Liver (tissue), 8 donors: ENCODE measurements at regions not wholly inside any gene's neighbourhood (a gene's known extent, or its start where the extent isn't known, plus 50 kb on each side); places are given as distances from the start of the nearest gene placed in this dataset.

Source experiments
- DNase-seq: peaks from one replicate; pipeline ENCODE4 v3.0.0-alpha.2; 2017; ENCODE audit warnings: low spot score
- H3K27ac ChIP-seq, 2 donors: one replicate each; pipeline ENCODE4 v1.7.0; 2013; ENCODE audit warnings: inconsistent platforms in 2 of 2, low read length in 2 of 2, control low read depth in 1 of 2, low read depth in 1 of 2, mild to moderate bottlenecking in 1 of 2
- H3K27me3 ChIP-seq, 4 donors: one replicate each; pipeline versions ENCODE4 v1.6.1 to v1.7.0; 2013; ENCODE audit warnings: low read length in 3 of 4, inconsistent platforms in 1 of 4, mild to moderate bottlenecking in 1 of 4, moderate library complexity in 1 of 4; ENCODE audit not compliant: control insufficient read depth in 4 of 4, insufficient read depth in 4 of 4
- H3K36me3 ChIP-seq, 4 donors: one replicate each; pipeline versions ENCODE4 v1.6.1 to v1.7.0; 2013; ENCODE audit warnings: low read length in 3 of 4, mild to moderate bottlenecking in 3 of 4, low read depth in 1 of 4, moderate library complexity in 1 of 4; ENCODE audit not compliant: control insufficient read depth in 4 of 4, insufficient read depth in 3 of 4
- H3K4me1 ChIP-seq, 4 donors: one replicate each; pipeline versions ENCODE4 v1.6.1 to v1.7.0; 2013; ENCODE audit warnings: low read length in 3 of 4, mild to moderate bottlenecking in 3 of 4, moderate library complexity in 1 of 4; ENCODE audit not compliant: control insufficient read depth in 4 of 4, insufficient read depth in 4 of 4
- H3K4me3 ChIP-seq, 3 donors: one replicate each; pipeline versions ENCODE4 v1.6.1 to v1.7.0; 2013; ENCODE audit warnings: low read length in 3 of 3, control low read depth in 1 of 3, low read depth in 1 of 3, mild to moderate bottlenecking in 1 of 3
- H3K9ac ChIP-seq, 2 donors: one replicate each; pipeline ENCODE4 v1.7.0; 2013; ENCODE audit warnings: low read length in 2 of 2, mild to moderate bottlenecking in 2 of 2, moderate library complexity in 2 of 2, control low read depth in 1 of 2, low read depth in 1 of 2
- H3K9me3 ChIP-seq, 4 donors: one replicate each; pipeline versions ENCODE4 v1.6.1 to v1.7.0; 2013; ENCODE audit warnings: low read length in 3 of 4; ENCODE audit not compliant: control insufficient read depth in 4 of 4
- ATF3 ChIP-seq: IDR thresholded peaks from 2 replicates; pipeline ENCODE4 v1.6.1; 2016; ENCODE audit warnings: antibody characterized with exemption
- EGR1 ChIP-seq, 2 donors: IDR thresholded peaks; 2 replicates each; pipeline ENCODE4 v1.6.1; 2016 to 2018; ENCODE audit warnings: antibody characterized with exemption in 2 of 2, low read depth in 2 of 2
- FOXA2 ChIP-seq: IDR thresholded peaks from 2 replicates; pipeline ENCODE4 v1.6.1; 2016; ENCODE audit warnings: antibody characterized with exemption
- HNF4A ChIP-seq, 2 donors: conservative IDR thresholded peaks; 2 replicates each; pipeline ENCODE4 v1.6.1; 2016; ENCODE audit warnings: antibody characterized with exemption in 2 of 2, mild to moderate bottlenecking in 2 of 2
- HNF4G ChIP-seq: IDR thresholded peaks from 2 replicates; pipeline ENCODE4 v1.6.1; 2016; ENCODE audit warnings: antibody characterized with exemption
- JUND ChIP-seq, 2 donors: IDR thresholded peaks; 2 replicates each; pipeline ENCODE4 v1.6.1; 2016; ENCODE audit warnings: antibody characterized with exemption in 2 of 2
- NR2F2 ChIP-seq: IDR thresholded peaks from 2 replicates; pipeline ENCODE4 v1.6.1; 2016; ENCODE audit warnings: antibody characterized with exemption
- RAD21 ChIP-seq, 2 donors: IDR thresholded peaks; 2 replicates each; pipeline ENCODE4 v1.6.1; 2016; ENCODE audit warnings: antibody characterized with exemption in 2 of 2, mild to moderate bottlenecking in 2 of 2
- REST ChIP-seq: IDR thresholded peaks from 2 replicates; pipeline ENCODE4 v1.6.1; 2016; ENCODE audit warnings: antibody characterized with exemption, mild to moderate bottlenecking
- RXRA ChIP-seq, 2 donors: IDR thresholded peaks; 2 replicates each; pipeline ENCODE4 v1.6.1; 2017 to 2018; ENCODE audit warnings: antibody characterized with exemption in 2 of 2, mild to moderate bottlenecking in 1 of 2
- SP1 ChIP-seq: IDR thresholded peaks from 2 replicates; pipeline ENCODE4 v1.6.1; 2018; ENCODE audit warnings: antibody characterized with exemption, mild to moderate bottlenecking
- TAF1 ChIP-seq: conservative IDR thresholded peaks from 2 replicates; pipeline ENCODE4 v1.6.1; 2016; ENCODE audit warnings: antibody characterized with exemption, mild to moderate bottlenecking
- YY1 ChIP-seq: IDR thresholded peaks from 2 replicates; pipeline ENCODE4 v1.6.1; 2016; ENCODE audit warnings: antibody characterized with exemption, mild to moderate bottlenecking
- ZBTB33 ChIP-seq: IDR thresholded peaks from 2 replicates; pipeline ENCODE4 v1.6.1; 2016; ENCODE audit warnings: antibody characterized with exemption
- WGBS: extraction: QIAGEN DNeasy Blood & Tissue Kit; methylation state at CpG from one replicate; pipeline ENCODE4 v1.1.7; 2013; 5-methylcytosine and 5-hydroxymethylcytosine counted together
- TF ChIP-seq, protein P1 (sequence below): fragments of 150-350 bp; IDR thresholded peaks from 2 replicates; pipeline ENCODE4 v1.5.1; 2017; ENCODE audit warnings: improper control_type of control experiment, low read depth, low read length; ENCODE audit not compliant: missing input control
- TF ChIP-seq, protein P2 (sequence below): IDR thresholded peaks from 2 replicates; pipeline ENCODE4 v1.6.1; 2016; ENCODE audit warnings: antibody characterized with exemption
- donor health status: healthy.
- donor health status: healthy.
- donor health status: healthy.
- donor health status: healthy.
- donor health status: healthy.

- Histone ChIP-seq H3K27ac (no peak overlapping the region), H3K4me1 (peaks cover 0 to 4% (median 0%) of the 10 kb centered on the region in 4 donors), H3K36me3 (no peaks in the 10 kb centered on the region), H3K9ac (no peak overlapping the region), H3K27me3 (no peaks in the 10 kb centered on the region), H3K9me3 (no peaks in the 10 kb centered on the region), H3K4me3 (no peak overlapping the region)
- 57% methylated on average over 2 of the region's 2 CpGs for whole genome bisulfite sequencing
- DNase-seq: no peak
- no peak for TF ChIP-seq FOXA2
- no peak for TF ChIP-seq REST
- TF ChIP-seq ATF3: no peak
- TF ChIP-seq YY1: no peak
- TF ChIP-seq, protein P1, sequence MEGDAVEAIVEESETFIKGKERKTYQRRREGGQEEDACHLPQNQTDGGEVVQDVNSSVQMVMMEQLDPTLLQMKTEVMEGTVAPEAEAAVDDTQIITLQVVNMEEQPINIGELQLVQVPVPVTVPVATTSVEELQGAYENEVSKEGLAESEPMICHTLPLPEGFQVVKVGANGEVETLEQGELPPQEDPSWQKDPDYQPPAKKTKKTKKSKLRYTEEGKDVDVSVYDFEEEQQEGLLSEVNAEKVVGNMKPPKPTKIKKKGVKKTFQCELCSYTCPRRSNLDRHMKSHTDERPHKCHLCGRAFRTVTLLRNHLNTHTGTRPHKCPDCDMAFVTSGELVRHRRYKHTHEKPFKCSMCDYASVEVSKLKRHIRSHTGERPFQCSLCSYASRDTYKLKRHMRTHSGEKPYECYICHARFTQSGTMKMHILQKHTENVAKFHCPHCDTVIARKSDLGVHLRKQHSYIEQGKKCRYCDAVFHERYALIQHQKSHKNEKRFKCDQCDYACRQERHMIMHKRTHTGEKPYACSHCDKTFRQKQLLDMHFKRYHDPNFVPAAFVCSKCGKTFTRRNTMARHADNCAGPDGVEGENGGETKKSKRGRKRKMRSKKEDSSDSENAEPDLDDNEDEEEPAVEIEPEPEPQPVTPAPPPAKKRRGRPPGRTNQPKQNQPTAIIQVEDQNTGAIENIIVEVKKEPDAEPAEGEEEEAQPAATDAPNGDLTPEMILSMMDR: no peak
- TF ChIP-seq SP1: no peak
- TF ChIP-seq HNF4G: no peak
- no peak for TF ChIP-seq EGR1 (IDR thresholded peaks at IDR 0.05; ENCODE audit: low read depth in 2 of 2)
- no peak for TF ChIP-seq RXRA (IDR thresholded peaks at IDR 0.05)
- no peak for TF ChIP-seq HNF4A (conservative IDR thresholded peaks at IDR 0.05)
- no peak for TF ChIP-seq RAD21 (IDR thresholded peaks at IDR 0.05)
Measured at GRCh38 chr11:15558513-15559181, 443.9 kb downstream of the INSC start.

- 96% methylated on average over 52 of the region's 52 CpGs for WGBS
- H3K9ac ChIP-seq: no peak overlapping the region
- H3K4me3 ChIP-seq: no peak overlapping the region
- no peak overlapping the region for H3K27ac ChIP-seq
- DNase-seq: no peak
- H3K27me3 ChIP-seq: no peaks in the 10 kb centered on the region
- no peaks in the 10 kb centered on the region for H3K4me1 ChIP-seq
- no peaks in the 10 kb centered on the region for H3K36me3 ChIP-seq
- no peaks in the 10 kb centered on the region for H3K9me3 ChIP-seq
- TF ChIP-seq REST: no peak
- no peak for TF ChIP-seq YY1
- TF ChIP-seq TAF1: no peak
- TF ChIP-seq JUND (IDR thresholded peaks at IDR 0.05): no peak
- TF ChIP-seq EGR1 (IDR thresholded peaks at IDR 0.05; ENCODE audit: low read depth in 2 of 2): no peak
- TF ChIP-seq RAD21 (IDR thresholded peaks at IDR 0.05): no peak
- TF ChIP-seq, protein P2, sequence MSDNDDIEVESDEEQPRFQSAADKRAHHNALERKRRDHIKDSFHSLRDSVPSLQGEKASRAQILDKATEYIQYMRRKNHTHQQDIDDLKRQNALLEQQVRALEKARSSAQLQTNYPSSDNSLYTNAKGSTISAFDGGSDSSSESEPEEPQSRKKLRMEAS: no peak
- no peak for TF ChIP-seq SP1
- TF ChIP-seq, protein P1: no peak
- TF ChIP-seq HNF4A (conservative IDR thresholded peaks at IDR 0.05): no peak
- no peak for TF ChIP-seq RXRA (IDR thresholded peaks at IDR 0.05)
- TF ChIP-seq ZBTB33: no peak
- no peak for TF ChIP-seq NR2F2
Measured at GRCh38 chr11:15560689-15561467, 446.2 kb downstream of the INSC start.
